ENCODE measurements at regions not wholly inside any gene's neighbourhood (a gene's known extent, or its start where the extent isn't known, plus 50 kb on each side); places are given as distances from the start of the nearest gene placed in this dataset.

GRCh38 chr15:69994429-69995205 is 103.1 kb downstream of the TLE3 start:
- H3K9me3 ChIP-seq, result peaks cover 0 to 2% (median 0%) of the 10 kb centered on the region in 3 donors
- no peak overlapping the region for H3K4me3 ChIP-seq
- DNase-seq, result no peak
- no peaks in the 10 kb centered on the region for H3K4me1 ChIP-seq
- H3K27ac ChIP-seq, result no peak overlapping the region
- H3K27me3 ChIP-seq, result peaks cover 0 to 25% of the 10 kb centered on the region in 2 donors
- intact Hi-C loops (cut with DNase I; ENCODE audit: low total_unique reads), result no loop called here
- no peaks in the 10 kb centered on the region for H3K36me3 ChIP-seq
- TF ChIP-seq, protein P1, sequence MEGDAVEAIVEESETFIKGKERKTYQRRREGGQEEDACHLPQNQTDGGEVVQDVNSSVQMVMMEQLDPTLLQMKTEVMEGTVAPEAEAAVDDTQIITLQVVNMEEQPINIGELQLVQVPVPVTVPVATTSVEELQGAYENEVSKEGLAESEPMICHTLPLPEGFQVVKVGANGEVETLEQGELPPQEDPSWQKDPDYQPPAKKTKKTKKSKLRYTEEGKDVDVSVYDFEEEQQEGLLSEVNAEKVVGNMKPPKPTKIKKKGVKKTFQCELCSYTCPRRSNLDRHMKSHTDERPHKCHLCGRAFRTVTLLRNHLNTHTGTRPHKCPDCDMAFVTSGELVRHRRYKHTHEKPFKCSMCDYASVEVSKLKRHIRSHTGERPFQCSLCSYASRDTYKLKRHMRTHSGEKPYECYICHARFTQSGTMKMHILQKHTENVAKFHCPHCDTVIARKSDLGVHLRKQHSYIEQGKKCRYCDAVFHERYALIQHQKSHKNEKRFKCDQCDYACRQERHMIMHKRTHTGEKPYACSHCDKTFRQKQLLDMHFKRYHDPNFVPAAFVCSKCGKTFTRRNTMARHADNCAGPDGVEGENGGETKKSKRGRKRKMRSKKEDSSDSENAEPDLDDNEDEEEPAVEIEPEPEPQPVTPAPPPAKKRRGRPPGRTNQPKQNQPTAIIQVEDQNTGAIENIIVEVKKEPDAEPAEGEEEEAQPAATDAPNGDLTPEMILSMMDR (IDR thresholded peaks at IDR 0.05), result no peak

DNA sequence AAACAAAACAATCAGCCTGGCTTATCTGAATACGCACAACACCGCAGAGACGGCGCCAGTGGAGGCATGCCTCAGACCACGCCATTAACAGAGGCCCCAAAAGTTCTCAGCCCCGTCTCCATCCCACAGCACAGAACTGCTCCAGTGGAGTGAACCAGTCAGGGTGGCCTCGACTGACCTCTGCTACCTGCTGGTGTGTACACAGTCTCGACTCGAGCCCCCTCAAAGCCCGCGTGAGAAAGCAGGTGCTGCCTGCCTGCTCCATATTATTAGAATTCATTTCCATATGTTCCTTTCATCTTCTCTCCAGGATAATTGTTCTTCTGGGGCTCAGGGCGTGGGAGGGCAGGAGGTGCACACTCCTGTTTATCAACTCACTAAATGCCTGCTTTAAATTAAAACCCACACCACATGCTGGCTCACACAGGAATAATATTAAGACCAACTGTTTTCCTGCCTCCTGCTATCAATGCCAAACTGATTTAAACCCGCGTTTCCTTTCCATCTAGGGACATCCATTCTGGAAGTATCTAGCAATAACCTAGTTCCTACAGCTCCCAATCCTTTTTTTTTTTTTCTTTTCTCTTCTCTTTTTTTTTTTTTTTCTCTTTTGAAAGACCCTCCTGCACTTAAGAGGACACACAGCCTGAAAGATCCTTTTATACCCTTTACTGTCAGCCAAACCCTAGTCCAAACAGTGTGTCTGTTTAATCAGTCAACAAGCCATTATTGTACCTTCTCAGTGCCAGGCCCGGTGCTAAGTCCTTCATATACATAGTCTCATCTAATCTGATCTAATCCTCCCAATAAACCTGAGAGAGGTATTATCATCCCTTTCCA is 101.2 kb downstream of the TLE3 start:
- TF ChIP-seq, protein P1 (IDR thresholded peaks at IDR 0.05), result no peak
- Histone ChIP-seq H3K9me3 (peaks cover 0 to 2% (median 0%) of the 10 kb centered on the region in 3 donors), H3K27me3 (peaks cover 0 to 6% of the 10 kb centered on the region in 2 donors), H3K36me3 (no peaks in the 10 kb centered on the region), H3K27ac (no peak overlapping the region), H3K4me3 (no peak overlapping the region), H3K4me1 (no peaks in the 10 kb centered on the region)
- no peak for DNase-seq
- intact Hi-C loops (cut with DNase I; ENCODE audit: low total_unique reads), result no loop called here

GRCh38 chr15:69997161-69997485 is 100.6 kb downstream of the TLE3 start:
- DNase-seq, result no peak
- intact Hi-C loops (cut with DNase I; ENCODE audit: low total_unique reads), result no loop called here
- no peaks in the 10 kb centered on the region for H3K36me3 ChIP-seq
- peaks cover 0 to under 1% of the 10 kb centered on the region in 2 donors for H3K27me3 ChIP-seq
- TF ChIP-seq, protein P1 (IDR thresholded peaks at IDR 0.05), result no peak
- no peak overlapping the region for H3K27ac ChIP-seq
- no peak overlapping the region for H3K4me3 ChIP-seq
- H3K9me3 ChIP-seq, result peaks cover 0 to 2% (median 0%) of the 10 kb centered on the region in 3 donors
- no peaks in the 10 kb centered on the region for H3K4me1 ChIP-seq
